Peyer's patch (tissue), 4 donors: ENCODE measurements at regions not wholly inside any gene's neighbourhood (a gene's known extent, or its start where the extent isn't known, plus 50 kb on each side); places are given as distances from the start of the nearest gene placed in this dataset.

ENCODE experiments used
- DNase-seq, 3 donors: peaks; one replicate each; pipeline ENCODE4 v3.0.0-alpha.2; 2017 to 2019
- H3K27ac ChIP-seq, 4 donors: fragments of 200-600 bp; sonication (generic); one replicate each; pipeline ENCODE4 v1.5.1; 2016 to 2019
- H3K27me3 ChIP-seq, 2 donors: fragments of 200-600 bp; sonication (generic); one replicate each; pipeline ENCODE4 v1.5.1; 2019
- H3K36me3 ChIP-seq, 3 donors: fragments of 200-600 bp; sonication (generic); one replicate each; pipeline ENCODE4 v1.5.1; 2016 to 2019
- H3K4me1 ChIP-seq, 4 donors: fragments of 200-600 bp; sonication (generic); one replicate each; pipeline ENCODE4 v1.5.1; 2016 to 2019
- H3K4me3 ChIP-seq, 4 donors: fragments of 200-600 bp; sonication (generic); 1 replicate in 3 of 4; 2 replicates in 1 of 4; pipeline ENCODE4 v1.5.1; 2016 to 2019; ENCODE audit warnings: mild to moderate bottlenecking in 1 of 4
- H3K9me3 ChIP-seq, 4 donors: fragments of 200-600 bp; sonication (generic); one replicate each; pipeline ENCODE4 v1.5.1; 2016 to 2019; ENCODE audit warnings: mild to moderate bottlenecking in 1 of 4
- POLR2A ChIP-seq, 2 donors: fragments of 450-650 bp; IDR thresholded peaks; one replicate each; pipeline ENCODE4 v1.5.1; 2017; ENCODE audit warnings: antibody characterized with exemption in 2 of 2, mild to moderate bottlenecking in 2 of 2, moderate library complexity in 2 of 2
- TF ChIP-seq, protein P1 (sequence below), 6 experiments: fragments of 450-650 bp in 4 of 6; fragments of 200-600 bp in 2 of 6; sonication (generic) in 1 of 6; IDR thresholded peaks; one replicate each; pipeline ENCODE4 v1.5.1; 2017 to 2019; ENCODE audit warnings: antibody characterized with exemption in 6 of 6, mild to moderate bottlenecking in 3 of 6, moderate library complexity in 1 of 6

- H3K9me3 ChIP-seq = no peaks in the 10 kb centered on the region
- H3K27me3 ChIP-seq = no peaks in the 10 kb centered on the region
- no peak for TF ChIP-seq POLR2A (IDR thresholded peaks at IDR 0.05)
- TF ChIP-seq, protein P1, sequence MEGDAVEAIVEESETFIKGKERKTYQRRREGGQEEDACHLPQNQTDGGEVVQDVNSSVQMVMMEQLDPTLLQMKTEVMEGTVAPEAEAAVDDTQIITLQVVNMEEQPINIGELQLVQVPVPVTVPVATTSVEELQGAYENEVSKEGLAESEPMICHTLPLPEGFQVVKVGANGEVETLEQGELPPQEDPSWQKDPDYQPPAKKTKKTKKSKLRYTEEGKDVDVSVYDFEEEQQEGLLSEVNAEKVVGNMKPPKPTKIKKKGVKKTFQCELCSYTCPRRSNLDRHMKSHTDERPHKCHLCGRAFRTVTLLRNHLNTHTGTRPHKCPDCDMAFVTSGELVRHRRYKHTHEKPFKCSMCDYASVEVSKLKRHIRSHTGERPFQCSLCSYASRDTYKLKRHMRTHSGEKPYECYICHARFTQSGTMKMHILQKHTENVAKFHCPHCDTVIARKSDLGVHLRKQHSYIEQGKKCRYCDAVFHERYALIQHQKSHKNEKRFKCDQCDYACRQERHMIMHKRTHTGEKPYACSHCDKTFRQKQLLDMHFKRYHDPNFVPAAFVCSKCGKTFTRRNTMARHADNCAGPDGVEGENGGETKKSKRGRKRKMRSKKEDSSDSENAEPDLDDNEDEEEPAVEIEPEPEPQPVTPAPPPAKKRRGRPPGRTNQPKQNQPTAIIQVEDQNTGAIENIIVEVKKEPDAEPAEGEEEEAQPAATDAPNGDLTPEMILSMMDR (IDR thresholded peaks at IDR 0.05) = no peak
- H3K4me3 ChIP-seq = no peak overlapping the region
- no peak overlapping the region for H3K27ac ChIP-seq
- no peaks in the 10 kb centered on the region for H3K36me3 ChIP-seq
- no peaks in the 10 kb centered on the region for H3K4me1 ChIP-seq
- no peak for DNase-seq
Measured at GRCh38 chr4:4775493-4776004, 83.9 kb upstream of the MSX1 start.

- Histone ChIP-seq H3K27me3 (no peaks in the 10 kb centered on the region), H3K4me1 (no peaks in the 10 kb centered on the region), H3K27ac (no peak overlapping the region), H3K9me3 (no peaks in the 10 kb centered on the region), H3K4me3 (no peak overlapping the region), H3K36me3 (no peaks in the 10 kb centered on the region)
- DNase-seq = no peak
- TF ChIP-seq, protein P1 (IDR thresholded peaks at IDR 0.05) = no peak
- TF ChIP-seq POLR2A (IDR thresholded peaks at IDR 0.05) = no peak
Measured at GRCh38 chr4:4772534-4772933, 86.9 kb upstream of the MSX1 start.

DNA sequence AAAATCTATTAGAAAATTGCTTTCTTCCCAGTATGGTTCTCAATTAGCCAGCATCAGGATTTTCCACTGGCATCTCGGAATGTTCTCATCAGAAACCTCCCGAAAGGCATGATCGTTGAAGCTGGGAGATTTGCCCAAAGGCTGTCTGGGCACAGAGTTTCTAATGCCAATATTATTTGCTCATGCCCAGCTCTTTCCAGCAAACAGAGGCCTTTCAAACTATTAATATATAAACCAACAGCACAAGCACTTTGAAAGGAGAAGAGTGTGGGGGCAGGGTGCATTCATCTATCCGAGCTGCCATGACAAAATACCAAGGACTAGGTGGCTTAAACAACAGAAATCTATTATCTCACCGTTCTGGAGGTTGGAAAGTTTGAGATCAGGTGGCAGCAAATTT, 88.3 kb upstream of the MSX1 start:
- H3K4me3 ChIP-seq = no peak overlapping the region
- no peak overlapping the region for H3K27ac ChIP-seq
- no peak for DNase-seq
- no peaks in the 10 kb centered on the region for H3K9me3 ChIP-seq
- no peaks in the 10 kb centered on the region for H3K27me3 ChIP-seq
- H3K36me3 ChIP-seq = no peaks in the 10 kb centered on the region
- TF ChIP-seq POLR2A (IDR thresholded peaks at IDR 0.05) = no peak
- TF ChIP-seq, protein P1 (IDR thresholded peaks at IDR 0.05) = no peak
- H3K4me1 ChIP-seq = no peaks in the 10 kb centered on the region

DNA sequence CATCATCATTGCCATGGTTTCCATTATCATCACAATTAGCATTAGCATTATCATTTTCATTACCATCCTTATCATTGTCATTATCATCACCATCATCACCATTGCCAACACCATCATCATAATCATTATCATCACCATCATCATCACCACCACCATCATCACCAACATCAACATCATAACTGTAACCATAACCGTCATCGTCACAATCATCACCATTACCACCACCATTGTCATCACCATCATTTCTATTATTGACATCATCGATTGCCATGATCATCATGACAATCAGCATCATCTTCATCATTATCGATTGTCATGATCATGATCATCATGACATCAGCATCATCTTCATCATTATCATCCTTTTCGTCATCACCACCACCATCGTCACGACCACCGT, 88.9 kb upstream of the MSX1 start:
- no peaks in the 10 kb centered on the region for H3K9me3 ChIP-seq
- no peak overlapping the region for H3K27ac ChIP-seq
- TF ChIP-seq POLR2A (IDR thresholded peaks at IDR 0.05) = no peak
- TF ChIP-seq, protein P1 (IDR thresholded peaks at IDR 0.05) = no peak
- no peak for DNase-seq
- H3K4me1 ChIP-seq = no peaks in the 10 kb centered on the region
- H3K36me3 ChIP-seq = no peaks in the 10 kb centered on the region
- no peak overlapping the region for H3K4me3 ChIP-seq
- no peaks in the 10 kb centered on the region for H3K27me3 ChIP-seq

DNA sequence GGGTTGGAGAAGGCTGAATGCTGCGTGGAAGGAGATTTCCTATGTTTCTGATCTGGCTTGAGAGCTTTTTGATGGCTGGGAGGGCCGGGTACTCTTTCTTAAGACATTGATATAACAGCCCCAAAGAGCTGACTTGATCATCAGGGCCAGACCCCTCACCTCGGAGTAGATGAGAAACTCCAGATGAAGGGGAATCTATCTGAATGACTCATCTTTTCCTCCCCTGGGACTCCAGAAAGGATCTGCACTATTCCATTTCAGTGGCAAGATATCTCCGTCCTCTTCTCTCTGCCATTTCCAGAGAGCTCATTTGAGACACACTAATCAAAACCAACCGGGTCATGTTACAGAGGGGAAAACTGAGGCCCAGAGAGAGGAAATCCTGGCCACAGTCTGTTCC, 92.9 kb upstream of the MSX1 start:
- H3K9me3 ChIP-seq = no peaks in the 10 kb centered on the region
- no peak for DNase-seq
- TF ChIP-seq, protein P1 (IDR thresholded peaks at IDR 0.05) = no peak
- TF ChIP-seq POLR2A (IDR thresholded peaks at IDR 0.05) = no peak
- H3K27me3 ChIP-seq = no peaks in the 10 kb centered on the region
- H3K36me3 ChIP-seq = no peaks in the 10 kb centered on the region
- H3K4me3 ChIP-seq = no peak overlapping the region
- H3K27ac ChIP-seq = no peak overlapping the region
- no peaks in the 10 kb centered on the region for H3K4me1 ChIP-seq

DNA sequence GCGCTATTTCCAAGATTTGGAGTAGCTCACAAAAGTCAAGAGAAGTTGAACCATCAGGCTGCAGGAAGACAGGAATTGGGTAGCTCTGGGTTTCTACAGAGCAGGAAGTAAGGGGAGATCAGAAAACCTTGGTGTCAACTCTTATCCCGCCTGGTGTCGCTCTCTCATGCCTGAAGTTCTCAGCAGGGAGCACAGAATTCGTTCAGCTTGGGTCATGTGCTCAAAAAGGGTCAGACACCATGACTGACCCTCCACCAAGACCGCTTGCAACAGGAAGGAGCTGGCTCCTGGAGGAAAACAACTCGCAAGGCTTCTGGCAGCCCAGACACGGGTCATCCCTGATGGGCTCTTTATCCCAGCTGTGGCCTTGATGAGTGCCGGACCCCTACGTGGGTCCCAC, 93.7 kb upstream of the MSX1 start:
- no peaks in the 10 kb centered on the region for H3K36me3 ChIP-seq
- H3K9me3 ChIP-seq = no peaks in the 10 kb centered on the region
- no peaks in the 10 kb centered on the region for H3K27me3 ChIP-seq
- TF ChIP-seq, protein P1 (IDR thresholded peaks at IDR 0.05) = no peak
- no peak for TF ChIP-seq POLR2A (IDR thresholded peaks at IDR 0.05)
- no peak overlapping the region for H3K4me3 ChIP-seq
- no peaks in the 10 kb centered on the region for H3K4me1 ChIP-seq
- DNase-seq = no peak
- no peak overlapping the region for H3K27ac ChIP-seq
